Endothelial cell of umbilical vein (primary cell): ENCODE measurements at regions not wholly inside any gene's neighbourhood (a gene's known extent, or its start where the extent isn't known, plus 50 kb on each side); places are given as distances from the start of the nearest gene placed in this dataset.

Source experiments
- BruUV-seq: library from RNA; stranded (reverse); fragments of 400-500 nt; replicated peaks from 2 replicates; lab custom pipeline; 2021; lab: Mats Ljungman, UMichigan
- CTCF ChIA-PET: fragments of 300-600, 350-600 bp; sonication (Branson Sonifier 250); formaldehyde crosslinking; loops from one replicate; lab custom pipeline; 2021; ENCODE audit warnings: antibody characterized with exemption, inconsistent platforms; lab: Charles Lee
- POLR2A ChIA-PET: fragments of 300-600, 350-600 bp; sonication (Branson Sonifier 250); formaldehyde crosslinking; loops from one replicate; lab custom pipeline; 2021; ENCODE audit warnings: antibody characterized with exemption, inconsistent platforms; lab: Charles Lee
- DNase-seq: peaks from one replicate; pipeline ENCODE4 v3.0.0-alpha.2; 2011; ENCODE audit warnings: low read depth, low spot score
- FAIRE-seq: peaks from 2 replicates; lab custom pipeline; 2011; peaks lifted over from hg19 to GRCh38; lab: Jason Lieb, UNC
- H2AFZ ChIP-seq: 2 replicates; pipeline ENCODE4 v1.6.0; 2012; ENCODE audit warnings: low read depth, low read length, control low read depth, inconsistent platforms
- H3K27ac ChIP-seq: 2 replicates; pipeline ENCODE4 v1.5.1; 2011; ENCODE audit warnings: low read depth, mild to moderate bottlenecking, control low read depth, low read length, moderate library complexity; ENCODE audit not compliant: insufficient read depth
- H3K27me3 ChIP-seq, 2 experiments: 2 replicates each; pipeline versions ENCODE4 v1.6.0 to v1.6.1; 2011; ENCODE audit warnings: low read length in 2 of 2, mixed read lengths in 1 of 2; ENCODE audit not compliant: control insufficient read depth in 2 of 2, insufficient read depth in 2 of 2
- H3K36me3 ChIP-seq, 2 experiments: 2 replicates in 1 of 2; 3 replicates in 1 of 2; pipeline ENCODE4 v1.5.1; 2011; ENCODE audit warnings: low read length in 2 of 2, mild to moderate bottlenecking in 1 of 2, moderate library complexity in 1 of 2; ENCODE audit not compliant: control insufficient read depth in 2 of 2, insufficient read depth in 2 of 2; ENCODE audit errors: extremely low read depth in 1 of 2
- H3K4me1 ChIP-seq: 3 replicates; pipeline ENCODE4 v1.5.1; 2011; ENCODE audit warnings: mild to moderate bottlenecking, low read length; ENCODE audit not compliant: control insufficient read depth, insufficient read depth; ENCODE audit errors: extremely low read depth
- H3K4me2 ChIP-seq: 2 replicates; pipeline ENCODE4 v1.6.1; 2011; ENCODE audit warnings: low read length, control low read depth, mixed read lengths; ENCODE audit not compliant: insufficient read depth
- H3K4me3 ChIP-seq, 3 experiments: fragments of 200-600 bp in 1 of 3; sonication (generic), shearing (Covaris generic) in 1 of 3; replicated peaks in 1 of 3; 2 replicates each; pipeline ENCODE4 v1.5.1; 2011 to 2016; ENCODE audit warnings: control low read depth in 3 of 3, low read length in 3 of 3, mild to moderate bottlenecking in 2 of 3, inconsistent platforms in 1 of 3, low read depth in 1 of 3, moderate library complexity in 1 of 3; ENCODE audit not compliant: insufficient read depth in 1 of 3
- H3K79me2 ChIP-seq: 2 replicates; pipeline ENCODE4 v1.6.0; 2012; ENCODE audit warnings: low read length, inconsistent platforms; ENCODE audit not compliant: control insufficient read depth, insufficient read depth
- H3K9ac ChIP-seq: replicated peaks from 2 replicates; pipeline ENCODE3; 2011; ENCODE audit warnings: low read length, control low read depth; ENCODE audit not compliant: insufficient read depth; ENCODE audit errors: extremely low read depth
- H3K9me1 ChIP-seq: replicated peaks from 3 replicates; pipeline ENCODE4 v1.6.0; 2011; ENCODE audit warnings: mild to moderate bottlenecking, low read length; ENCODE audit not compliant: control insufficient read depth, insufficient read depth; ENCODE audit errors: extremely low read depth
- H3K9me3 ChIP-seq: replicated peaks from 2 replicates; pipeline ENCODE4 v1.5.1; 2012; ENCODE audit warnings: low read length, inconsistent platforms; ENCODE audit not compliant: control insufficient read depth, insufficient read depth
- H4K20me1 ChIP-seq: replicated peaks from 2 replicates; pipeline ENCODE3; 2011; ENCODE audit warnings: mild to moderate bottlenecking, low read length; ENCODE audit not compliant: control insufficient read depth, insufficient read depth; ENCODE audit errors: extremely low read depth
- CTCF ChIP-seq, 2 donors: IDR thresholded peaks; 1 replicate in 1 of 2; 2 replicates in 1 of 2; pipeline ENCODE4 v1.5.1; 2011; ENCODE audit warnings: low read length in 2 of 2, mild to moderate bottlenecking in 2 of 2, moderate library complexity in 2 of 2, control low read depth in 1 of 2, inconsistent platforms in 1 of 2, low read depth in 1 of 2; ENCODE audit not compliant: insufficient read depth in 1 of 2; ENCODE audit errors: extremely low read depth in 1 of 2
- EZH2 ChIP-seq: IDR thresholded peaks from 2 replicates; pipeline ENCODE4 v1.6.1; 2012; ENCODE audit warnings: borderline replicate concordance, low read depth, mild to moderate bottlenecking, moderate library complexity, low read length, inconsistent platforms; ENCODE audit not compliant: severe bottlenecking
- FOS ChIP-seq: IDR thresholded peaks from 2 replicates; pipeline ENCODE4 v1.6.1; 2011; ENCODE audit warnings: mild to moderate bottlenecking, low read length, moderate library complexity, borderline replicate concordance; ENCODE audit not compliant: insufficient read depth
- GATA2 ChIP-seq: IDR thresholded peaks from 2 replicates; pipeline ENCODE4 v1.7.0; 2011; ENCODE audit warnings: low read depth, mild to moderate bottlenecking, moderate library complexity, mixed read lengths, low read length; ENCODE audit not compliant: insufficient read length, insufficient read depth
- JUN ChIP-seq: IDR thresholded peaks from 2 replicates; pipeline ENCODE4 v1.6.1; 2011; ENCODE audit warnings: borderline replicate concordance, low read depth; ENCODE audit not compliant: insufficient read length, insufficient read depth
- MAX ChIP-seq: IDR thresholded peaks from 2 replicates; pipeline ENCODE4 v1.6.1; 2011; ENCODE audit not compliant: insufficient read depth, insufficient read length
- MYC ChIP-seq: IDR thresholded peaks from one replicate; pipeline ENCODE4 v1.6.1; 2011; ENCODE audit warnings: mild to moderate bottlenecking, low read depth, low read length
- POLR2A ChIP-seq: IDR thresholded peaks from 2 replicates; pipeline ENCODE4 v1.6.1; 2012; ENCODE audit warnings: low read depth, mild to moderate bottlenecking, control low read depth, low read length
- POLR2AphosphoS5 ChIP-seq: IDR thresholded peaks from 2 replicates; pipeline ENCODE4 v1.6.1; 2012; ENCODE audit warnings: low read depth, mild to moderate bottlenecking, control low read depth, low read length, moderate library complexity; ENCODE audit not compliant: insufficient read depth
- dilution Hi-C: fragments of 300-500 bp; cut with MboI; formaldehyde crosslinking; loops from one replicate; pipeline ENCODE4 v1.15.0; 2019; ENCODE audit warnings: low sequenced_read_pairs; ENCODE audit not compliant: extremely low pct_ligation_motif_present
- intact Hi-C: fragments of 100-400 bp; cut with micrococcal nuclease; formaldehyde crosslinking; loops from one replicate; pipeline ENCODE4 v1.10.0; 2022

- TF ChIP-seq POLR2A (no peak), FOS (peak; percentile 61)
- Histone ChIP-seq H2AFZ (no peak overlapping the region), H3K9me3 (no peaks in the 10 kb centered on the region), H3K9ac (no peak overlapping the region), H4K20me1 (no peaks in the 10 kb centered on the region), H3K27me3 (no peaks in the 10 kb centered on the region), H3K27ac (no peak overlapping the region), H3K36me3 (no peaks in the 10 kb centered on the region), H3K4me1 (no peaks in the 10 kb centered on the region), H3K4me3 (no peak overlapping the region), H3K9me1 (no peaks in the 10 kb centered on the region), H3K79me2 (no peaks in the 10 kb centered on the region), H3K4me2 (no peak overlapping the region)
- DNase-seq (peak; percentile 16), FAIRE-seq (no peak)
- ChIA-PET POLR2A (no interaction called here), CTCF (no interaction called here)
- dilution Hi-C loops = no loop called here
- intact Hi-C loops = no loop called here
- no TSS peak for BruUV-seq
Observed at GRCh38 chr2:238684362-238685326, 163.2 kb upstream of the TWIST2 start.

GRCh38 chr2:238685327-238685709 lies 162.6 kb upstream of the TWIST2 start:
- FAIRE-seq (no peak), DNase-seq (no peak)
- H3K4me1 ChIP-seq = no peaks in the 10 kb centered on the region
- dilution Hi-C loops (no loop called here), intact Hi-C loops (no loop called here)
- no peak overlapping the region for H3K4me2 ChIP-seq
- no TSS peak for BruUV-seq
- no peak for TF ChIP-seq MYC
- no peak for TF ChIP-seq POLR2AphosphoS5
- no peak for TF ChIP-seq GATA2
- no peak for TF ChIP-seq POLR2A
- no peak for TF ChIP-seq MAX
- TF ChIP-seq JUN = no peak
- no peak for TF ChIP-seq CTCF (IDR thresholded peaks at IDR 0.05; ENCODE audit: extremely low read depth in 1 of 2, insufficient read depth in 1 of 2, low read depth in 1 of 2, low read length in 2 of 2)
- no peak for TF ChIP-seq FOS
- TF ChIP-seq EZH2 = no peak
- H2AFZ ChIP-seq = no peak overlapping the region
- no peaks in the 10 kb centered on the region for H3K9me1 ChIP-seq
- POLR2A ChIA-PET = no interaction called here
- H3K27me3 ChIP-seq = no peaks in the 10 kb centered on the region
- no peaks in the 10 kb centered on the region for H4K20me1 ChIP-seq
- no peak overlapping the region for H3K27ac ChIP-seq
- H3K9ac ChIP-seq = no peak overlapping the region
- H3K79me2 ChIP-seq = no peaks in the 10 kb centered on the region
- CTCF ChIA-PET = no interaction called here
- no peak overlapping the region for H3K4me3 ChIP-seq
- H3K36me3 ChIP-seq = no peaks in the 10 kb centered on the region
- H3K9me3 ChIP-seq = no peaks in the 10 kb centered on the region
